ENCODE measurements at regions not wholly inside any gene's neighbourhood (a gene's known extent, or its start where the extent isn't known, plus 50 kb on each side); places are given as distances from the start of the nearest gene placed in this dataset.

GRCh38 chr2:104769096-104769495, 84.8 kb upstream of the POU3F3 start:
- TF ChIP-seq RXRA (IDR thresholded peaks at IDR 0.05; ENCODE audit: borderline replicate concordance, low read depth) = no peak
- no peak for TF ChIP-seq REST (IDR thresholded peaks at IDR 0.05; ENCODE audit: low read depth, low read length)
- TF ChIP-seq CTCF (IDR thresholded peaks at IDR 0.05) = no peak
- TF ChIP-seq EP300 (IDR thresholded peaks at IDR 0.05; ENCODE audit: borderline replicate concordance in 1 of 2, low read depth in 1 of 2, low read length in 1 of 2) = no peak
- TF ChIP-seq YY1 (IDR thresholded peaks at IDR 0.05; ENCODE audit: low read depth) = no peak
- TF ChIP-seq SIN3A (IDR thresholded peaks at IDR 0.05; ENCODE audit: borderline replicate concordance, low read depth, low read length) = no peak
- TF ChIP-seq USF2 (IDR thresholded peaks at IDR 0.05; ENCODE audit: borderline replicate concordance, low read depth, low read length) = no peak
- no peak for TF ChIP-seq RCOR1 (IDR thresholded peaks at IDR 0.05; ENCODE audit: low read length)
- TF ChIP-seq SMC3 (IDR thresholded peaks at IDR 0.05; ENCODE audit: low read depth, low read length) = no peak
- TF ChIP-seq MAX (IDR thresholded peaks at IDR 0.05; ENCODE audit: low read depth) = no peak
- TF ChIP-seq NFIC (IDR thresholded peaks at IDR 0.05; ENCODE audit: borderline replicate concordance) = no peak
- no peak for TF ChIP-seq NRF1 (IDR thresholded peaks at IDR 0.05; ENCODE audit: low read depth, low read length)
- TF ChIP-seq RFX5 (IDR thresholded peaks at IDR 0.05; ENCODE audit: low read length) = no peak
- no peak for TF ChIP-seq JUND (IDR thresholded peaks at IDR 0.05)
